ENCODE measurements at regions not wholly inside any gene's neighbourhood (a gene's known extent, or its start where the extent isn't known, plus 50 kb on each side); places are given as distances from the start of the nearest gene placed in this dataset.

DNA sequence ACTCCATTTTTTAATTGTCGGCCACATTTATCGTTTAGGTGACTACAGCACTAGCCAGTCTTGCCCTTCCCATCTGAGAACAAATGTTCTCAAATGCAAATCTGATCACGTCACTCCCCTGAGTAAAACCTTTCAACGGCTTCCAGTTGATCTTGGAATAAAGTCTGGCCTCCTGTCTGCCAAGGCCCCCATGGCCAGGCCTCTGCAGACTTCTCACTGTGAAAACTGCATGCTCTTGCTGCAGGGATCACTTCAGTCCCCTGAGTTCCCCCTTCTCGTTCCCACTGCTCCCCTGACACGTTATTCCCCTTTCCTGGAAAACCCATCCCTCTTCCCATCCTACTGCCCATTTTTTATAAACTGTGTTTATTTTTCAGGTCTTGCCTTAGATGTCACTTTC, 124.1 kb upstream of the NEBL start:
- TF ChIP-seq, protein P1, sequence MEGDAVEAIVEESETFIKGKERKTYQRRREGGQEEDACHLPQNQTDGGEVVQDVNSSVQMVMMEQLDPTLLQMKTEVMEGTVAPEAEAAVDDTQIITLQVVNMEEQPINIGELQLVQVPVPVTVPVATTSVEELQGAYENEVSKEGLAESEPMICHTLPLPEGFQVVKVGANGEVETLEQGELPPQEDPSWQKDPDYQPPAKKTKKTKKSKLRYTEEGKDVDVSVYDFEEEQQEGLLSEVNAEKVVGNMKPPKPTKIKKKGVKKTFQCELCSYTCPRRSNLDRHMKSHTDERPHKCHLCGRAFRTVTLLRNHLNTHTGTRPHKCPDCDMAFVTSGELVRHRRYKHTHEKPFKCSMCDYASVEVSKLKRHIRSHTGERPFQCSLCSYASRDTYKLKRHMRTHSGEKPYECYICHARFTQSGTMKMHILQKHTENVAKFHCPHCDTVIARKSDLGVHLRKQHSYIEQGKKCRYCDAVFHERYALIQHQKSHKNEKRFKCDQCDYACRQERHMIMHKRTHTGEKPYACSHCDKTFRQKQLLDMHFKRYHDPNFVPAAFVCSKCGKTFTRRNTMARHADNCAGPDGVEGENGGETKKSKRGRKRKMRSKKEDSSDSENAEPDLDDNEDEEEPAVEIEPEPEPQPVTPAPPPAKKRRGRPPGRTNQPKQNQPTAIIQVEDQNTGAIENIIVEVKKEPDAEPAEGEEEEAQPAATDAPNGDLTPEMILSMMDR (conservative IDR thresholded peaks at IDR 0.05), result no peak
- TF ChIP-seq EZH2 (IDR thresholded peaks at IDR 0.05; ENCODE audit: low read depth), result no peak
